K562 (cell line): ENCODE measurements at regions not wholly inside any gene's neighbourhood (a gene's known extent, or its start where the extent isn't known, plus 50 kb on each side); places are given as distances from the start of the nearest gene placed in this dataset.

Source experiments
- CBX5 ChIP-seq: IDR thresholded peaks from 2 replicates; pipeline ENCODE4 v1.6.1; 2014; ENCODE audit warnings: low read depth, borderline replicate concordance
- CC2D1A ChIP-seq: fragments of 450-650 bp; IDR thresholded peaks from 2 replicates; pipeline ENCODE4 v1.6.1; 2017; ENCODE audit warnings: mild to moderate bottlenecking
- FOXK1 ChIP-seq: sonication (generic); formaldehyde crosslinking; IDR thresholded peaks from 2 replicates; pipeline ENCODE4 v1.8.0; 2022; ENCODE audit warnings: missing genetic modification reagents, mild to moderate bottlenecking, borderline replicate concordance
- HMGXB4 ChIP-seq: sonication (generic); formaldehyde crosslinking; IDR thresholded peaks from 2 replicates; pipeline ENCODE4 v1.8.1; 2023; ENCODE audit warnings: mild to moderate bottlenecking, missing genetic modification reagents
- NFXL1 ChIP-seq: fragments of 450-650 bp; formaldehyde crosslinking; IDR thresholded peaks from 2 replicates; pipeline ENCODE4 v1.4.0; 2021; ENCODE audit warnings: mild to moderate bottlenecking
- PBX2 ChIP-seq, 2 experiments: IDR thresholded peaks in 1 of 2; conservative IDR thresholded peaks in 1 of 2; 2 replicates each; pipeline ENCODE4 v1.6.1; 2016; ENCODE audit warnings: low read depth in 2 of 2, mild to moderate bottlenecking in 1 of 2, missing compliant biosample characterization in 1 of 2, missing genetic modification characterization in 1 of 2, moderate library complexity in 1 of 2
- PKNOX1 ChIP-seq: fragments of 450-650 bp; IDR thresholded peaks from 2 replicates; pipeline ENCODE4 v1.6.1; 2016
- PRPF4 ChIP-seq: fragments of 200-400 bp; formaldehyde crosslinking; IDR thresholded peaks from one replicate; pipeline ENCODE4 v1.6.1; 2017; ENCODE audit warnings: low read length, low read depth, mild to moderate bottlenecking; ENCODE audit not compliant: insufficient read depth, poor library complexity, severe bottlenecking
- RREB1 ChIP-seq: fragments of 250-450 bp; sonication (Bioruptor Pico); IDR thresholded peaks from 2 replicates; pipeline ENCODE4 v1.4.0; 2020
- TAF9B ChIP-seq: fragments of 450-650 bp; IDR thresholded peaks from 2 replicates; pipeline ENCODE4 v1.6.1; 2018; ENCODE audit warnings: mild to moderate bottlenecking; ENCODE audit not compliant: partially characterized antibody
- WHSC1 ChIP-seq: IDR thresholded peaks from one replicate; pipeline ENCODE4 v1.6.1; 2012; ENCODE audit warnings: low read length, control low read depth, inconsistent platforms
- ZNF12 ChIP-seq: sonication (generic); formaldehyde crosslinking; IDR thresholded peaks from 2 replicates; pipeline ENCODE4 v1.4.0; 2020; ENCODE audit warnings: mild to moderate bottlenecking, missing genetic modification reagents
- ZNF639 ChIP-seq, 2 experiments: fragments of 200-800 bp in 1 of 2; sonication (Bioruptor generic) in 1 of 2; sonication (generic) in 1 of 2; formaldehyde crosslinking in 1 of 2; IDR thresholded peaks in 1 of 2; conservative IDR thresholded peaks in 1 of 2; 2 replicates each; pipeline versions ENCODE4 v1.5.0 to v1.6.1; 2016 to 2020; ENCODE audit warnings: missing compliant biosample characterization in 1 of 2, missing genetic modification characterization in 1 of 2, missing genetic modification reagents in 1 of 2
- ZNF695 ChIP-seq: fragments of 450-650 bp; formaldehyde crosslinking; IDR thresholded peaks from 2 replicates; pipeline ENCODE4 v1.4.0; 2020; ENCODE audit warnings: mild to moderate bottlenecking, moderate library complexity

GRCh38 chr1:168466092-168466713, 77.6 kb downstream of the XCL2 start (continued):
- TF ChIP-seq CBX5 (no peak), NFXL1 (CRISPR knock-in tag) (no peak), RREB1 (CRISPR knock-in tag) (no peak), ZNF12 (CRISPR knock-in tag) (no peak), PKNOX1 (peak; percentile 95), FOXK1 (CRISPR knock-in tag) (no peak), ZNF639 (CRISPR knock-in tag; conservative IDR thresholded peaks at IDR 0.05 in 1 of 2, IDR thresholded peaks at IDR 0.05 in 1 of 2) (no peak), CC2D1A (no peak), HMGXB4 (CRISPR knock-in tag) (no peak), TAF9B (no peak), PRPF4 (no peak), WHSC1 (no peak), PBX2 (CRISPR knock-in tag; IDR thresholded peaks at IDR 0.05; ENCODE audit: low read depth) (0 out of 2 replicates have a peak, but pooled peaks have one; percentile 37), PBX2 (tag; conservative IDR thresholded peaks at IDR 0.05; ENCODE audit: low read depth) (peak; percentile 99), ZNF695 (CRISPR knock-in tag) (no peak)
